Heart right ventricle (tissue), 16 donors: ENCODE measurements at regions not wholly inside any gene's neighbourhood (a gene's known extent, or its start where the extent isn't known, plus 50 kb on each side); places are given as distances from the start of the nearest gene placed in this dataset.

Source experiments
- ATAC-seq, 8 donors: fragments of 200-7000 bp; cut with Tn5 transposase; one replicate each; pipeline ENCODE4 v1.9.1; 2020; ENCODE audit warnings: mild to moderate bottlenecking in 8 of 8, moderate library complexity in 8 of 8, moderate number of reproducible peaks in 1 of 8
- DNase-seq, 2 donors: peaks; one replicate each; pipeline ENCODE4 v3.0.0-alpha.2; 2020
- H3K27ac ChIP-seq, 10 donors: fragments of 200-600 bp; sonication (generic) in 2 of 10; one replicate each; pipeline versions ENCODE4 v1.5.0 to v1.8.0; 2020 to 2022; ENCODE audit warnings: mild to moderate bottlenecking in 3 of 10
- H3K27me3 ChIP-seq, 7 donors: fragments of 200-600 bp; one replicate each; pipeline ENCODE4 v1.8.0; 2021 to 2022; ENCODE audit warnings: mild to moderate bottlenecking in 2 of 7
- H3K36me3 ChIP-seq, 9 donors: fragments of 200-600 bp; sonication (generic) in 1 of 9; one replicate each; pipeline versions ENCODE4 v1.5.0 to v1.8.0; 2020 to 2022; ENCODE audit warnings: mild to moderate bottlenecking in 2 of 9
- H3K4me1 ChIP-seq, 9 donors: fragments of 200-600 bp; sonication (generic) in 1 of 9; one replicate each; pipeline versions ENCODE4 v1.5.0 to v1.8.0; 2020 to 2022; ENCODE audit warnings: mild to moderate bottlenecking in 4 of 9
- H3K4me3 ChIP-seq, 10 donors: fragments of 200-600 bp; sonication (generic) in 2 of 10; one replicate each; pipeline versions ENCODE4 v1.5.0 to v1.8.0; 2020 to 2022; ENCODE audit warnings: mild to moderate bottlenecking in 7 of 10, moderate library complexity in 2 of 10
- H3K9me3 ChIP-seq, 11 donors: fragments of 200-600 bp in 10 of 11; sonication (generic) in 2 of 11; one replicate each; pipeline versions ENCODE4 v1.5.0 to v1.8.0; 2013 to 2022; ENCODE audit warnings: mild to moderate bottlenecking in 2 of 11, control low read depth in 1 of 11, moderate library complexity in 1 of 11
- CTCF ChIP-seq, 9 donors: fragments of 200-600 bp; sonication (generic) in 2 of 9; IDR thresholded peaks; one replicate each; pipeline versions ENCODE4 v1.5.0 to v1.8.0; 2021 to 2022; ENCODE audit warnings: antibody characterized with exemption in 9 of 9, mild to moderate bottlenecking in 5 of 9, moderate library complexity in 1 of 9
- WGBS, 2 donors: extraction: QIAGEN DNeasy Blood & Tissue Kit; methylation state at CpG; one replicate each; pipeline ENCODE4 v1.1.7; 2013; ENCODE audit warnings: inconsistent platforms in 1 of 2; 5-methylcytosine and 5-hydroxymethylcytosine counted together
- intact Hi-C, 10 donors: fragments of 100-400 bp; cut with DNase I; formaldehyde crosslinking; loops; one replicate each; pipeline versions ENCODE4 v1.11.1 to v1.14.2; 2022
- donor health status: Arrhythmogenic right ventricular cardiomyopathy.
- donor health status: ischemic (EF 13 %, LVEDD 7.1; RV severe dilation, severe dysfunction).
- donor health status: healthy with polysubstance abuse.
- donor health status: DM: no; HTN: yes; CAD: no.
- donor health status: DM: no; HTN: no; CAD: no.
- donor health status: ischemic (EF 25% LVEDD 6.9; RV normal size, moderate dysfunction).
- donor health status: ischemic (EF 25% LVEDD 5.7; RV mildly dilated, moderate dysfunction).
- donor health status: healthy.
- donor health status: DM: yes; HTN: yes; CAD: no.
- donor health status: Ischemic cardiomyopathy.
- donor health status: ischemic (EF 35%, LVEDD 5.7; RV mildly dilated, moderate dysfunction).
- donor health status: nonischemic (EF 11% LVEDD 7.7; RV severe dilation, severe dysfunction).
- donor health status: DM: yes; HTN: yes; CAD: no.
- donor health status: PGD.
- donor health status: ischemic (EF 29% LVEDD 5.4; RV normal size, mild dysfunction).
- donor health status: nonischemic (EF 23%, LVEDD 6.1; RV moderate dilation, normal function).

GRCh38 chr10:111822661-111823060, 360.9 kb downstream of the GPAM start:
- ATAC-seq (no peak), DNase-seq (no peak)
- WGBS, 2 donors: 68 to 75% methylated on average over 2 of the region's 2 CpGs
- no peaks in the 10 kb centered on the region for H3K27me3 ChIP-seq
- H3K4me3 ChIP-seq: no peak overlapping the region
- no peaks in the 10 kb centered on the region for H3K36me3 ChIP-seq
- no peaks in the 10 kb centered on the region for H3K9me3 ChIP-seq
- intact Hi-C loops: no loop called here
- H3K4me1 ChIP-seq: no peaks in the 10 kb centered on the region
- no peak overlapping the region for H3K27ac ChIP-seq
- TF ChIP-seq CTCF (IDR thresholded peaks at IDR 0.05): no peak

- Histone ChIP-seq H3K36me3 (no peaks in the 10 kb centered on the region), H3K27me3 (no peaks in the 10 kb centered on the region), H3K4me3 (no peak overlapping the region), H3K4me1 (no peaks in the 10 kb centered on the region), H3K9me3 (no peaks in the 10 kb centered on the region), H3K27ac (no peak overlapping the region)
- no peak for TF ChIP-seq CTCF (IDR thresholded peaks at IDR 0.05)
- no peak for ATAC-seq
- intact Hi-C loops: no loop called here
- DNase-seq: no peak
- WGBS, 2 donors: 65 to 70% methylated on average over 5 of the region's 5 CpGs
These were observed 359.4 kb downstream of the GPAM start for GRCh38 chr10:111824128-111824527.

GRCh38 chr10:111830359-111830758, 353.2 kb downstream of the GPAM start:
- DNase-seq (no peak), ATAC-seq (no peak)
- no peak for TF ChIP-seq CTCF (IDR thresholded peaks at IDR 0.05)
- Histone ChIP-seq H3K27ac (no peak overlapping the region), H3K4me3 (no peak overlapping the region), H3K36me3 (no peaks in the 10 kb centered on the region), H3K4me1 (peaks cover 0 to 2% (median 0%) of the 10 kb centered on the region in 9 donors), H3K27me3 (peaks cover 0 to 6% (median 0%) of the 10 kb centered on the region in 7 donors), H3K9me3 (no peaks in the 10 kb centered on the region)
- intact Hi-C loops: no loop called here
- WGBS, 2 donors: 72 to 73% methylated on average over 7 of the region's 7 CpGs

- DNase-seq: no peak
- Histone ChIP-seq H3K27ac (no peak overlapping the region), H3K36me3 (no peaks in the 10 kb centered on the region), H3K4me1 (peaks cover 0 to 7% (median 0%) of the 10 kb centered on the region in 9 donors), H3K4me3 (no peak overlapping the region), H3K27me3 (peaks cover 0 to 6% (median 0%) of the 10 kb centered on the region in 7 donors), H3K9me3 (no peaks in the 10 kb centered on the region)
- WGBS, 2 donors: 82% methylated on average over 6 of the region's 6 CpGs
- TF ChIP-seq CTCF (IDR thresholded peaks at IDR 0.05): no peak
- no peak for ATAC-seq
- intact Hi-C loops: no loop called here
These were observed 352.5 kb downstream of the GPAM start for GRCh38 chr10:111831058-111831457.
